ENCODE measurements at regions not wholly inside any gene's neighbourhood (a gene's known extent, or its start where the extent isn't known, plus 50 kb on each side); places are given as distances from the start of the nearest gene placed in this dataset.

GRCh38 chr1:109826446-109826845 lies 62.7 kb upstream of the EPS8L3 start:
- DNase-seq, result no peak

DNA sequence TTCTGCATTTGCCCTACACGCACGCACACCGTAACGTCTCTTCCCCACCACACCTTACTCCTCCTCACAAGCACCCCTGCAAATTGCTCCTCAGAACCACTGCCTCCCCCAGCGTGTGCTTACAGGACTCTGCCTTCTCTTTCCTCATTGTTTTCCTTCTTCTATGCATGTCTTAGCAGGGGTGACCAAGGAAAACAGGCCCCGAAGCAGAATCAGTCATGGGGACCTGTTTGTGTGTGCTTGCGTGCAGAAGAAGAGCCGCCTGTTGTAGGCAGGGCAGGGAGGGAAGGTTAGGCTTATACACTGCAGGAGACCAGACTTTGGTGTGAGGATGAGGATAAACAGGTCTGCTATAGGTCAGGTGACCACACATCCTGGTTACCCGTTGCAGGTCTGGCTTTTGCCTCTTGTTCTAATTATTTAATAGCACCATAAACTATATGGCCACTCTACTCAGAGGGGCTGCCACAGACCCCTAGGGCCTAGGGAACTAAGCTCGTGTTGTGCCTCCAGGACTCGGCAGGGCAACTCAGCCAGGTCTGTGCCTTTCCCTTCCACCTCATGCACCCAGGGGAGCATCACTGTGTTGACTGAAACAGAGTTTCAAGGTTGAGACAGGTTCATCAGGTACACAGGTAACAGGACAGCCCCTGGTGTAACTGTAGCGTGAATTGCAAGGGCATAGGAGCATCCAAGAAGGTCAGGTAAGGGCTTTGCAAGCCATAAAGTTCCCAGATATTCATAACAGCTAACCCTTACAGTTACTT lies 60.8 kb upstream of the EPS8L3 start:
- DNase-seq, result no peak

DNA sequence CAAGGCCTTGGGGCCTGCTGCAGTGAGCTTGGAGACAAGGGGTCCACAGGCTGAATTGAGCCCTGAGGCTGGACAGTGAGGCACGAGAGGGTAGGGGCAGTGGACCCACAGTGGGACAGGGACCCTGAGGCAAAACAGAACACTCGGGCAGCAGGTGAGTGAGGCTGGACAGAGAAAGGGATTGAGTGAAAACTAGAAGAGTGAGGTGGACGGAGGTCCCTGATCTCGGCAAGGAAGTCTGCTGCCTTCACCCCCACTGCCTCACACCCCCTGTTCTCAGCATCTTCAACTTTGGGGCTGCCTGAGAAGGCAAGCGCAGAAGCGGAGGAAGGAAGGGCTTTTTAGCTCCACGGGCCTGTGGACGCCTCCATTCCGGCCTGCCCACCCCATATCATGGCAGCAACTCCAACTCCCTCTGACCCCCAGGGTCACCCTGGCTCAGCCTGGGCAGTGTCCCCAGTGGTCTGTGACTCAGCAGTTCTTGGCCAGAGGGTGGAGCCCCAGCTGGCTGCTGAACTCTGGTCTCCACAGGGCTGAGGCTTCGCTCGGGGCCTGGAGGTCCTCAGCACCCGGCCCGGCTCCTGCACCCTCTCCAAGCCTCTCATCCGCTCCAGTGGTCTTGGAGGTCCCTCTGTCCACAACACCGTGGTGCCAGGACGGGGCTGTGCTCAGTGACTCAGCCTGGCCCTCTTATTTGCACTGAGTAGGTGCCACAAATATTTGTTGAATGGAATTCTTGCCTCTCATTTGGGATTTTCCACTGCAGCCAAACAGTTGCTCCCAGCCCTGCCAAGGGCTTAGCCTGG lies 60.0 kb upstream of the EPS8L3 start:
- no peak for DNase-seq

DNA sequence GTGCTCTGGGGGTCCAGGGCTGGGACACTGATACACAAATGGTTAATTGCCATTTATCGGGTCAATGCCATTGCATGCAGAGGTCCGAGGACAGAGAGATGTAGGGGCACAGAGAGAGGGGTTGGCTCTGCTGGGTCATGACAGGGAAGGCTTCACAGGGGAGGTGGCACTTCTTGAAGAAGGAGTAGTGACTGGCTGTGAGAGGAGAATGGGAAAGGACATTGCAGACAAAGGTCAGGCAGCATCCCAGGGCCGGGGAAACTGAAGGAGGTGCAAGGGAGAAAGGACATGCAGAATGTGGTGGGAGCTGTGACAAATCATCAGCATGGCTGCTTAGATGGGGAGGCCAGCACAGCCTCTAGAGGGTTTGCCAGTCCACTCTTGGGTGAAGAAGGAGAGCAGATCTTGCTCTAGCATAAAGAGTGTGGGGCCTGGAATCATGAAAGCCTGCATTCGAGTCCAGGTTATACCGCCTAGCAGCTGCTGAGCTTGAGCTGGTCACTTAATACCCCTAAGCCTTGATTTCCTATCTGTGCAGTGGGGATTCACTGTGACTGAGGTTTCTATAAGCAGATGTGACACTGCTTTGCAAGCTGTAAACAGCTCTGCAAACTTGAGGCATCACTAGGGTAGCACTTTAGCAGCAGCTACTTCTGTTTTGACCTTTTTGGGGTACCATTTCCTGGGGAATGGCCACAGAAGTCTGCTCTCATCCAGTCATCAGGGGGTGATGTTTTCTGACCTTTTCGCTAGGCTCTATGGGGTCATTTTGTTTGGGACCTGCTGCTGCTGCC lies 59.2 kb upstream of the EPS8L3 start:
- DNase-seq, result no peak

DNA sequence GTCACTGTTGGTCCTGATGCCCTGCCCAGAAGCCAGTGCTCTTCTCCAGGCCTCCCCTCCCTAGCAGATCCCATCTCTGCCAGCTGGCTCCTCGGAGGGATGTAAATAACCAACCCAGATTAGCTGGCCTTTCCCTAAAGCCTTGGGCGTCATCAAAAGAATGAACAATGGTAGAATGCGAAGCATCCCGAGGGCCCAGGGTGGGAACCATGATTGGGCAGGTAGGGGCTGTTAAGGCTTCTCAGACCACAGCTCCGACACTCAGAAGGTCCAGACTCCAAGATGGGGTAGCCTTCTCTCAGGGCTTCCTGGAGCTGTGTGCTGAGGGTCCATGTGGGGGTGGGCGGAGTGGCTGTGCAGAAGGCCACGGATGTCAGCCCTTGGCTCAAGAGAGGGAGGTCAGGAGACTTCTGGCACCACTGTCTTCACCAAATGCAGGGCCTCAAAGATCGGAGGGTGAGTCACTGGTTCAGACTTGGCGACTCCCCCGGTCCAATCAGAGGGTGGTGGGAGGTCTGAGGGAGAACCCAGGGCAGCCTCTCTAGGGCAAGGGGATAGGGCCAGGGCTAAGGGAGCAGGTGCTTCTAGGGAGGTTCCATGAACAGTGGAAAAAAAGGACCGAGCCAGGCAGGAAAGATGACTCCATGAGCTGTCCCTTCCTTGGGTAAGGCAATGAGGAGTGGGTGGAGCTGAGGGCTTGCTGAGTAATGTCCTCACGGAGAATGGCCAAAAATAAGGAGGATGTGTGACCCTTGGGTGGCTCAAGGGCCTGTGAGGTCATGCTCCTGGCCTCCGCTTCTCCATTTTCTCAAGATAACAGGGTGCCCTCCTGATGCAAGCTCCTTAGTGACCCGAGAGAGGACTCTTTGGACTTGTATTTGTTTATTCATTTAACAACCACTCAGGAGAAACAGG lies 58.4 kb upstream of the EPS8L3 start:
- no peak for DNase-seq

DNA sequence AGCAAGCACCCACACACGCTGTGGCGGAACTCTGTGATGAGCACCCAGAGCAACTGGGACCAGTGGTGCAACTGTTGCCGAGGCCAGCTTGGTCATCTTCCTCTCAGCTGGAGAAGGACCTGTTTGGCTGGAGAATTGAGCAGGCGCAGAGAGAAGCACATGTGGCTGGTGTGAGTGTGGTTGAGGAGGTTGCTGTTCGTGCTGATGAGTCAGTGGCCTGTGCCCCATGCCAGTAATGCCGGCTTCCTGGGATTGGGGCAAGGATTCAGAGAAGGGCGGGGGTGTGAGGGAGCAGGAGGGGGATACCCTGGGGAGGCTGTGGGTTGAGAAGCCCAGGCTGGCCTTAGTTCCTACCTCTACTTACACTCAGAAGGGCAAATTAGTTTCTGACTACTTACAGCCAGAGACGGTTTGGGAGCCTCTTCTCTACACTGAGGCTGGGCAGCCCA lies 57.5 kb upstream of the EPS8L3 start:
- peak; percentile 22 for DNase-seq

- no peak for DNase-seq
Observed at GRCh38 chr1:109819906-109820305, 56.2 kb upstream of the EPS8L3 start.

GRCh38 chr1:109818988-109819764 lies 55.5 kb upstream of the EPS8L3 start:
- no peak for DNase-seq

DNA sequence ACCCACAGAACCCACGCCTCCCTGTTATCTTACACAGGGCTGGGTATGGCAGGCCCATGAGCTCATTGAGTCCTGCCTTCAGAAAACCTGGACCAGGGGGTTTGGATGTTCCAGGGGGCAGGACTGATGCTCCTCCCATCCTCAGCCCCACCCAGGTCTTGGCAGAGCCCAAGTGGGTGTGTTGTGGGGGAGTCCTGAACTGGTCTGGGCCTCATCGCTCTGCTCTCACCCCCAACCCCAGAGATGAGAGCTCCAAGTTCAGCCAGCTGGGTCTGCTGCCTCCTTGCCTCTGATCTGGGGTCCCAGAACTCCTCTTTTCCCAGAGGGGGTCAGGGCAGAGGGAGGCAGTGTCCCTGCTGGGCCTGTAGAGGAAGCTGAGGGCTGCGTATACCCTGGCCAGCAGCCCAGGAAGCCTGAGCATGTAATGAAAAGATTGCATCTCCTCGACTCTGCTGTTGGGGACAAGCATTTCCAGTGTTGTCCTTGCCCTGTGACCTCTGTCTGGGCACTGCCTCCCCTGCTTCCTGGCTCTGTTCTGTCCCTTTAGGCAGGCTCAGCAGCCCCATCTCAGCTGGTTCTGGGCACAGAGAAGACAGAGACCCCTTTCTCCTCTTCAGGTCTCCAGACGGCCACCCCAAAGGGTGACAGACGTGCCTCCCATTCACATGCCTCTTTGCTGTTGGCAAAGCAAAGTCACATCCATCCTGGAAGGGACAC lies 54.7 kb upstream of the EPS8L3 start:
- DNase-seq, result no peak

DNA sequence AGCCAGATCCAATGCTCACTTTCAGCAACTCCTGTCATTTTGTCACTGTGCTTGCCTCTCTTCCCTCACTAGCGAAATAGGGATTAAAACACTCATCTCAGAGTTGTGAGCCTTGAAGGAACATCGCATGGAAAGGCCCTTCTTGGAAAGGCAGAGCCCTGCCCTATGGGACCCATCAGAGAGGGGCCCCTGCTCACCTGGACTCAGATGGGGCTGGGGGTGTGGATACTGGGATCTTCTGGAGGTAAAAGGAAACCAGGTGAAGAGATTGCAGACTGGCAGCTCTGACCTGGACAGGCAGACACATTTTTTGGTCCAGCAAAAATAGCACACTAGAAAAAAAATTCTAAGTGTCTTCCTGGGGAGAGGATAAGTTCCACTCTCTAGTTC lies 54.2 kb upstream of the EPS8L3 start:
- no peak for DNase-seq

DNA sequence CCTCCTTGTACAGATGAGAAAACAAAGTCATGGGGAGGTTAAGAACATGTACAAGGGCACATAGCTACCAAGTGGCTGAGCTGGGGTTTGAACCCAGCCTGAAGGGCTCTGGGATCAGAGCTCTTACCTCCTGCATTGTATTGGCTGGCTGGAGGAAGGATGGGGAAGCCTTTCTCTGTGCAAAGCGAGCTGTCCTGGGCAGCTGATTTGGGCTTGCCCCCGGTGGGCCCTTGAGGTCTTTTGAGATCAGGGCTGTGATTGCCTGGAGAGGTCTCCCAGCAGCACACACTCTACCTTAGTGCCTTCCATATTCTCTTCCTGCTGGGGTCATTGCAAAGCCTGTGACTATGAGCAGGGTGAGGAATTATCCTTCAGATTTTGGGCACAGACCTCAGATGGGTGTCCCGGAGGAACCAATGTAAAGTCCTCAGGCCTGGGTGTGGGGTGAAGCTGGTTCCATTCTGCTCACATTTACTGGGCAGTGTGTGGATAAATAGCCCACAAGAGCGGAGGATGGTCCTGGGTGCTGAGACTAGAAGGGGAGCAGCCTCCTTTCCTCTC lies 53.3 kb upstream of the EPS8L3 start:
- DNase-seq, result no peak

DNA sequence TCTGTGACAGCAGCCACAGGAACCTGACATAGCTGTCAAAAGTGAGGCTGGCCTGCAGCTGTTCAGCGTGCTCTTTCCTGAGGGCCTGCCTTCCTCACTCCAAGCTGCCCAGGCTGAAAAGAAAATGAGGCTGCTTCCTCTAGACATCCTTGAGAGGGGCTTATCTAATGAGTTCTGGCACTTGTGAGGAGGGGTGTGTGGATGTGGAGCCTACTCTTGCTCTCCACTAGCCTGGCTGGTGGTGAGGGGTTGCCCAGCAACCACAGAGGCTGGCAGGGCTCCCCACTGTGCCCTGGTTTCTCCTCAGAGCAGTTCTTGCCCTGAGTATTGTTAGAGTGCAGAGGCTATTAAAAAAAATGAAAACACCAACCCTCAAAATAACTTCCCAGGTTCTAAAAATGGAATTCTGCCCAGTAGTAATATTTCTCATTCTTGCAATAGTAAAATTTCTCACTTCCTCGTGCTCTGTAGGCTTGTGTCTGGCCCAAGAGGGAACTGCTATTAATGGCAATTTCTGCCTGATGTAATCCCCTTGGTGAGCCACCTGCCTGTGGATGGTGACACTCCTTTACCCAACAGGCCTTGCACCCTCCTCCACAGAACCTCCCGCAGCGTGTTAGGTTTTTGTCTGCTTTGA lies 52.6 kb upstream of the EPS8L3 start:
- DNase-seq, result no peak

- DNase-seq, result no peak
Observed at GRCh38 chr1:109815809-109816174, 52.1 kb upstream of the EPS8L3 start.

GRCh38 chr1:109814993-109815786 lies 51.5 kb upstream of the EPS8L3 start:
- no peak for DNase-seq

DNA sequence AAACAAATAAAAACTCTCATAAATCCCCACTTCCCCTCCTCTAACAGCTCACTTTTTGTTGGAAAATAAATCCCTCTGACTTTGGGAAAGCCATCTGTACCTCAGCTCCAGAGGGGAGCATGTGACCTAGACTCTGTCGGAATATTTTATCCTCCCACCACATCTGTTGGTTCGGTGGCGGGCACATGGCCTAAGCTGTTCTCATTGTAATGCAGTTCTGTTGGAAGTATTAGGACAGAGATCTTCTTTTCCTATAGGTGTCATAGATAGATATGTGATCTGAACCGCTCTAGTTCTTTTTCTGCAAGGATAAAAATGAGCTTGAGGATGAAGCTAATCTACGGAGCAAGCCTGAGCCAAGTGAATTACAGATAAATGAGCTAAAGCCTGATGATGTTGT lies 50.5 kb upstream of the EPS8L3 start:
- no peak for DNase-seq
